BE2C (cell line): ENCODE measurements at regions not wholly inside any gene's neighbourhood (a gene's known extent, or its start where the extent isn't known, plus 50 kb on each side); places are given as distances from the start of the nearest gene placed in this dataset.

Source experiments
- DNase-seq: peaks from one replicate; pipeline ENCODE4 v3.0.0-alpha.2; 2020
- H3K27me3 ChIP-seq: fragments of 250-450 bp; sonication (Bioruptor Pico); 2 replicates; pipeline ENCODE4 v1.5.1; 2020; ENCODE audit warnings: mild to moderate bottlenecking
- H3K36me3 ChIP-seq: fragments of 250-450 bp; sonication (Bioruptor Pico); 2 replicates; pipeline ENCODE4 v1.5.1; 2020; ENCODE audit warnings: mild to moderate bottlenecking
- H3K4me1 ChIP-seq: fragments of 250-450 bp; sonication (Bioruptor Pico); 2 replicates; pipeline ENCODE4 v1.5.1; 2020
- H3K4me3 ChIP-seq: 2 replicates; pipeline ENCODE4 v1.5.1; 2011; ENCODE audit warnings: low read depth, low read length
- H3K9me3 ChIP-seq: fragments of 250-450 bp; sonication (Bioruptor Pico); 2 replicates; pipeline ENCODE4 v1.5.1; 2020
- CTCF ChIP-seq: IDR thresholded peaks from 2 replicates; pipeline ENCODE4 v1.5.1; 2012; ENCODE audit warnings: mild to moderate bottlenecking, low read depth, low read length

GRCh38 chr17:77476006-77476405 lies 335.2 kb downstream of the SEC14L1 start:
- H3K4me1 ChIP-seq, result peaks cover 76% of the 10 kb centered on the region
- no peaks in the 10 kb centered on the region for H3K9me3 ChIP-seq
- TF ChIP-seq CTCF, result no peak
- no peak overlapping the region for H3K4me3 ChIP-seq
- DNase-seq, result peak; percentile 48
- no peaks in the 10 kb centered on the region; the same call in 1 of the 2 replicates for H3K36me3 ChIP-seq
- H3K27me3 ChIP-seq, result no peaks in the 10 kb centered on the region

- H3K36me3 ChIP-seq, result no peaks in the 10 kb centered on the region; the same call in 1 of the 2 replicates
- no peaks in the 10 kb centered on the region for H3K9me3 ChIP-seq
- H3K4me3 ChIP-seq, result no peak overlapping the region; the same call in 1 of the 2 replicates
- H3K27me3 ChIP-seq, result no peaks in the 10 kb centered on the region
- DNase-seq, result no peak
- H3K4me1 ChIP-seq, result peaks cover 71% of the 10 kb centered on the region
- no peak for TF ChIP-seq CTCF
Measured at GRCh38 chr17:77476498-77476897, 335.7 kb downstream of the SEC14L1 start.

GRCh38 chr17:77476931-77477805 lies 336.4 kb downstream of the SEC14L1 start:
- Histone ChIP-seq H3K4me1 (peaks cover 64% of the 10 kb centered on the region), H3K27me3 (no peaks in the 10 kb centered on the region), H3K4me3 (peak overlapping the region; percentile 51), H3K9me3 (no peaks in the 10 kb centered on the region), H3K36me3 (peaks cover 4% of the 10 kb centered on the region)
- TF ChIP-seq CTCF, result no peak
- DNase-seq, result peak; percentile 93

- Histone ChIP-seq H3K9me3 (no peaks in the 10 kb centered on the region), H3K27me3 (no peaks in the 10 kb centered on the region), H3K36me3 (peaks cover 16% of the 10 kb centered on the region), H3K4me1 (peaks cover 56% of the 10 kb centered on the region), H3K4me3 (no peak overlapping the region)
- TF ChIP-seq CTCF, result no peak
- no peak for DNase-seq
Measured at GRCh38 chr17:77478281-77478680, 337.5 kb downstream of the SEC14L1 start.

- H3K4me1 ChIP-seq, result peaks cover 56% of the 10 kb centered on the region
- DNase-seq, result no peak
Measured at GRCh38 chr17:77478899-77479298, 338.1 kb downstream of the SEC14L1 start.

More at GRCh38 chr17:77478899-77479298, 338.1 kb downstream of the SEC14L1 start:
- H3K9me3 ChIP-seq, result no peaks in the 10 kb centered on the region
- H3K36me3 ChIP-seq, result peaks cover 22% of the 10 kb centered on the region
- TF ChIP-seq CTCF, result no peak
- H3K27me3 ChIP-seq, result no peaks in the 10 kb centered on the region
- H3K4me3 ChIP-seq, result no peak overlapping the region
